Endothelial cell of umbilical vein (primary cell): ENCODE measurements at regions not wholly inside any gene's neighbourhood (a gene's known extent, or its start where the extent isn't known, plus 50 kb on each side); places are given as distances from the start of the nearest gene placed in this dataset.

Experiments used
- CTCF ChIP-seq, 2 donors: IDR thresholded peaks; 1 replicate in 1 of 2; 2 replicates in 1 of 2; pipeline ENCODE4 v1.5.1; 2011; ENCODE audit warnings: low read length in 2 of 2, mild to moderate bottlenecking in 2 of 2, moderate library complexity in 2 of 2, control low read depth in 1 of 2, inconsistent platforms in 1 of 2, low read depth in 1 of 2; ENCODE audit not compliant: insufficient read depth in 1 of 2; ENCODE audit errors: extremely low read depth in 1 of 2
- EZH2 ChIP-seq: IDR thresholded peaks from 2 replicates; pipeline ENCODE4 v1.6.1; 2012; ENCODE audit warnings: borderline replicate concordance, low read depth, mild to moderate bottlenecking, moderate library complexity, low read length, inconsistent platforms; ENCODE audit not compliant: severe bottlenecking
- FOS ChIP-seq: IDR thresholded peaks from 2 replicates; pipeline ENCODE4 v1.6.1; 2011; ENCODE audit warnings: mild to moderate bottlenecking, low read length, moderate library complexity, borderline replicate concordance; ENCODE audit not compliant: insufficient read depth
- GATA2 ChIP-seq: IDR thresholded peaks from 2 replicates; pipeline ENCODE4 v1.7.0; 2011; ENCODE audit warnings: low read depth, mild to moderate bottlenecking, moderate library complexity, mixed read lengths, low read length; ENCODE audit not compliant: insufficient read length, insufficient read depth
- JUN ChIP-seq: IDR thresholded peaks from 2 replicates; pipeline ENCODE4 v1.6.1; 2011; ENCODE audit warnings: borderline replicate concordance, low read depth; ENCODE audit not compliant: insufficient read length, insufficient read depth
- MYC ChIP-seq: IDR thresholded peaks from one replicate; pipeline ENCODE4 v1.6.1; 2011; ENCODE audit warnings: mild to moderate bottlenecking, low read depth, low read length
- POLR2A ChIP-seq: IDR thresholded peaks from 2 replicates; pipeline ENCODE4 v1.6.1; 2012; ENCODE audit warnings: low read depth, mild to moderate bottlenecking, control low read depth, low read length
- POLR2AphosphoS5 ChIP-seq: IDR thresholded peaks from 2 replicates; pipeline ENCODE4 v1.6.1; 2012; ENCODE audit warnings: low read depth, mild to moderate bottlenecking, control low read depth, low read length, moderate library complexity; ENCODE audit not compliant: insufficient read depth
- TF ChIP-seq, protein P1 (sequence below): IDR thresholded peaks from 2 replicates; pipeline ENCODE4 v1.6.1; 2011; ENCODE audit not compliant: insufficient read depth, insufficient read length

- no peak for TF ChIP-seq CTCF (IDR thresholded peaks at IDR 0.05; ENCODE audit: extremely low read depth in 1 of 2, insufficient read depth in 1 of 2, low read depth in 1 of 2, low read length in 2 of 2)
- TF ChIP-seq, protein P1, sequence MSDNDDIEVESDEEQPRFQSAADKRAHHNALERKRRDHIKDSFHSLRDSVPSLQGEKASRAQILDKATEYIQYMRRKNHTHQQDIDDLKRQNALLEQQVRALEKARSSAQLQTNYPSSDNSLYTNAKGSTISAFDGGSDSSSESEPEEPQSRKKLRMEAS: no peak
- TF ChIP-seq JUN: no peak
- TF ChIP-seq POLR2AphosphoS5: no peak
- TF ChIP-seq EZH2: no peak
- no peak for TF ChIP-seq POLR2A
- no peak for TF ChIP-seq FOS
- no peak for TF ChIP-seq MYC
- TF ChIP-seq GATA2: no peak
Observed at GRCh38 chr16:64718486-64718885, 403.4 kb downstream of the CDH11 start.
